ENCODE measurements at regions not wholly inside any gene's neighbourhood (a gene's known extent, or its start where the extent isn't known, plus 50 kb on each side); places are given as distances from the start of the nearest gene placed in this dataset.
"Not testable (repeated sequence)": the region's sequence is repeated elsewhere in the genome, so short reads cannot be mapped to it uniquely, and the experiment has no call there.

GRCh38 chr15:45869034-45869668 lies 234.3 kb downstream of the SQOR start:
- no peak for DNase-seq

GRCh38 chr15:45871121-45871855 lies 236.5 kb downstream of the SQOR start:
- no peak for DNase-seq

- no peak for DNase-seq
Observed at GRCh38 chr15:45873781-45874180, 239.0 kb downstream of the SQOR start.

GRCh38 chr15:45874566-45874965 lies 239.7 kb downstream of the SQOR start:
- DNase-seq, result not testable (repeated sequence)

GRCh38 chr15:45884289-45884688 lies 249.5 kb downstream of the SQOR start:
- no peak for DNase-seq

- DNase-seq, result no peak
Observed at GRCh38 chr15:45884755-45885445, 250.1 kb downstream of the SQOR start.

GRCh38 chr15:45885801-45886200 lies 251.0 kb downstream of the SQOR start:
- no peak for DNase-seq

GRCh38 chr15:45891766-45892165 lies 256.9 kb downstream of the SQOR start:
- DNase-seq, result no peak

- no peak for DNase-seq
Observed at GRCh38 chr15:45892182-45892581, 257.4 kb downstream of the SQOR start.

- no peak for DNase-seq
Observed at GRCh38 chr15:45903283-45903682, 268.5 kb downstream of the SQOR start.

GRCh38 chr15:45904019-45904418 lies 269.2 kb downstream of the SQOR start:
- DNase-seq, result peak; percentile 29

GRCh38 chr15:45906230-45906629 lies 271.4 kb downstream of the SQOR start:
- DNase-seq, result no peak

GRCh38 chr15:45910671-45911070 lies 275.8 kb downstream of the SQOR start:
- DNase-seq, result no peak

GRCh38 chr15:45913451-45913850 lies 278.6 kb downstream of the SQOR start:
- no peak for DNase-seq

GRCh38 chr15:45914425-45914824 lies 279.6 kb downstream of the SQOR start:
- no peak for DNase-seq

GRCh38 chr15:45918839-45919238 lies 284.0 kb downstream of the SQOR start:
- no peak for DNase-seq

- no peak for DNase-seq
Observed at GRCh38 chr15:45919806-45920205, 285.0 kb downstream of the SQOR start.

- no peak for DNase-seq
Observed at GRCh38 chr15:45921376-45921775, 286.5 kb downstream of the SQOR start.

- DNase-seq, result no peak
Observed at GRCh38 chr15:45921978-45922377, 287.1 kb downstream of the SQOR start.

GRCh38 chr15:45941367-45941766 lies 306.5 kb downstream of the SQOR start:
- no peak for DNase-seq

GRCh38 chr15:45943240-45943639 lies 308.4 kb downstream of the SQOR start:
- no peak for DNase-seq

- DNase-seq, result no peak
Observed at GRCh38 chr15:45946111-45946510, 311.3 kb downstream of the SQOR start.

GRCh38 chr15:45948181-45948621 lies 313.4 kb downstream of the SQOR start:
- DNase-seq, result no peak

- no peak for DNase-seq
Observed at GRCh38 chr15:45958924-45959323, 324.1 kb downstream of the SQOR start.

Measured in NCI-H748 treated with DMSO at 0.1 percent for 48 hours (cell line).